ENCODE measurements at regions not wholly inside any gene's neighbourhood (a gene's known extent, or its start where the extent isn't known, plus 50 kb on each side); places are given as distances from the start of the nearest gene placed in this dataset.

GRCh38 chr7:131159961-131160361 is 167.7 kb upstream of the MKLN1 start:
- Histone ChIP-seq H3K4me1 (peaks cover 6% of the 10 kb centered on the region), H3K36me3 (no peaks in the 10 kb centered on the region), H3K9me3 (no peaks in the 10 kb centered on the region), H3K27me3 (no peaks in the 10 kb centered on the region), H3K4me3 (no peak overlapping the region), H3K27ac (no peak overlapping the region)
- no peak for TF ChIP-seq CTCF (IDR thresholded peaks at IDR 0.05)
- DNase-seq (no peak), ATAC-seq (no peak)
- intact Hi-C loops (cut with DNase I) = no loop called here

- Histone ChIP-seq H3K9me3 (no peaks in the 10 kb centered on the region), H3K36me3 (no peaks in the 10 kb centered on the region), H3K4me3 (no peak overlapping the region), H3K4me1 (peaks cover 6% of the 10 kb centered on the region), H3K27ac (no peak overlapping the region), H3K27me3 (no peaks in the 10 kb centered on the region)
- DNase-seq = no peak
- intact Hi-C loops (cut with DNase I) = no loop called here
- ATAC-seq = no peak
- no peak for TF ChIP-seq CTCF (IDR thresholded peaks at IDR 0.05)
Observed at GRCh38 chr7:131161103-131161502, 166.6 kb upstream of the MKLN1 start.

- intact Hi-C loops (cut with DNase I) = no loop called here
- Histone ChIP-seq H3K4me1 (no peaks in the 10 kb centered on the region), H3K4me3 (no peak overlapping the region), H3K27ac (no peak overlapping the region), H3K27me3 (no peaks in the 10 kb centered on the region), H3K9me3 (no peaks in the 10 kb centered on the region), H3K36me3 (no peaks in the 10 kb centered on the region)
- ATAC-seq (no peak), DNase-seq (no peak)
- TF ChIP-seq CTCF (IDR thresholded peaks at IDR 0.05) = no peak
Observed at GRCh38 chr7:131164025-131164925, 163.4 kb upstream of the MKLN1 start.

GRCh38 chr7:131166066-131166465 is 161.6 kb upstream of the MKLN1 start:
- Histone ChIP-seq H3K27ac (no peak overlapping the region), H3K4me1 (no peaks in the 10 kb centered on the region), H3K27me3 (no peaks in the 10 kb centered on the region), H3K36me3 (no peaks in the 10 kb centered on the region), H3K4me3 (no peak overlapping the region), H3K9me3 (no peaks in the 10 kb centered on the region)
- DNase-seq (no peak), ATAC-seq (no peak)
- no peak for TF ChIP-seq CTCF (IDR thresholded peaks at IDR 0.05)
- intact Hi-C loops (cut with DNase I) = no loop called here

GRCh38 chr7:131170440-131171271 is 157.0 kb upstream of the MKLN1 start:
- no peak for TF ChIP-seq CTCF (IDR thresholded peaks at IDR 0.05)

More at GRCh38 chr7:131170440-131171271, 157.0 kb upstream of the MKLN1 start:
- Histone ChIP-seq H3K27ac (no peak overlapping the region), H3K4me1 (no peaks in the 10 kb centered on the region), H3K9me3 (no peaks in the 10 kb centered on the region), H3K27me3 (no peaks in the 10 kb centered on the region), H3K36me3 (no peaks in the 10 kb centered on the region), H3K4me3 (no peak overlapping the region)
- DNase-seq = no peak
- ATAC-seq = no peak
- intact Hi-C loops (cut with DNase I) = no loop called here
